IMR-90 (cell line): ENCODE measurements at regions not wholly inside any gene's neighbourhood (a gene's known extent, or its start where the extent isn't known, plus 50 kb on each side); places are given as distances from the start of the nearest gene placed in this dataset.

Experiments used
- CHD1 ChIP-seq: IDR thresholded peaks from 2 replicates; pipeline ENCODE4 v1.6.1; 2012; ENCODE audit warnings: low read depth, low read length, improper control_type of control experiment
- ELK1 ChIP-seq: fragments of 150-350 bp; IDR thresholded peaks from 2 replicates; pipeline ENCODE4 v1.6.1; 2016; ENCODE audit warnings: low read depth, mild to moderate bottlenecking, low read length, moderate library complexity, borderline replicate concordance
- FOS ChIP-seq: fragments of 150-350 bp; IDR thresholded peaks from 2 replicates; pipeline ENCODE4 v1.6.1; 2016; ENCODE audit warnings: low read depth, low read length
- MAFK ChIP-seq: IDR thresholded peaks from 2 replicates; pipeline ENCODE4 v1.6.1; 2012; ENCODE audit warnings: low read depth, low read length, improper control_type of control experiment
- NFE2L2 ChIP-seq: fragments of 150-350 bp; IDR thresholded peaks from 2 replicates; pipeline ENCODE4 v1.6.1; 2016; ENCODE audit warnings: low read depth, mild to moderate bottlenecking, low read length
- POLR2A ChIP-seq: IDR thresholded peaks from 2 replicates; pipeline ENCODE4 v1.6.1; 2012; ENCODE audit warnings: mild to moderate bottlenecking, low read depth, low read length
- RFX5 ChIP-seq: IDR thresholded peaks from 2 replicates; pipeline ENCODE4 v1.8.0; 2012; ENCODE audit warnings: low read depth, mild to moderate bottlenecking, low read length, moderate library complexity
- SMC3 ChIP-seq: fragments of 150-350 bp; IDR thresholded peaks from 2 replicates; pipeline ENCODE4 v1.6.1; 2016; ENCODE audit warnings: low read depth, mild to moderate bottlenecking, antibody characterized with exemption, low read length, moderate library complexity
- TF ChIP-seq, protein P1 (sequence below): conservative IDR thresholded peaks from 2 replicates; pipeline ENCODE4 v1.5.1; 2012; ENCODE audit warnings: mild to moderate bottlenecking, low read depth, low read length, improper control_type of control experiment

DNA sequence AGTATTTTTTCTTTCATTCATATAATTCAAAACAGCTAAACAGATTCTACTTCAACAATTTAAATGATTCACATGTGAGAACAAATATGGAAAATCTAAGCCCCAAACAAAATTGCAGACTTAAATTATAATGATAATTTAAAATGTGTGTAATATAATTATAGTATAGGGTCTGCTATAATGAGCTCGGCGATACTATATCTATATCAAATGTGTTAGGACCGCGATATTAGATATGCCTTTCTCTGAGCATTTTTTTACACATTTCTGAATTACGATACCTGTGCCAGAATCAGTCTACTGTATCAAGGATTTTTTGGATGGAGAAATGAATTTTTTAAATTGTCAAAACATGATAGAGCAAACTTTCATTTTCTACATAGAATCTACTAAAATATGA is 808.8 kb upstream of the POU3F3 start:
- TF ChIP-seq, protein P1, sequence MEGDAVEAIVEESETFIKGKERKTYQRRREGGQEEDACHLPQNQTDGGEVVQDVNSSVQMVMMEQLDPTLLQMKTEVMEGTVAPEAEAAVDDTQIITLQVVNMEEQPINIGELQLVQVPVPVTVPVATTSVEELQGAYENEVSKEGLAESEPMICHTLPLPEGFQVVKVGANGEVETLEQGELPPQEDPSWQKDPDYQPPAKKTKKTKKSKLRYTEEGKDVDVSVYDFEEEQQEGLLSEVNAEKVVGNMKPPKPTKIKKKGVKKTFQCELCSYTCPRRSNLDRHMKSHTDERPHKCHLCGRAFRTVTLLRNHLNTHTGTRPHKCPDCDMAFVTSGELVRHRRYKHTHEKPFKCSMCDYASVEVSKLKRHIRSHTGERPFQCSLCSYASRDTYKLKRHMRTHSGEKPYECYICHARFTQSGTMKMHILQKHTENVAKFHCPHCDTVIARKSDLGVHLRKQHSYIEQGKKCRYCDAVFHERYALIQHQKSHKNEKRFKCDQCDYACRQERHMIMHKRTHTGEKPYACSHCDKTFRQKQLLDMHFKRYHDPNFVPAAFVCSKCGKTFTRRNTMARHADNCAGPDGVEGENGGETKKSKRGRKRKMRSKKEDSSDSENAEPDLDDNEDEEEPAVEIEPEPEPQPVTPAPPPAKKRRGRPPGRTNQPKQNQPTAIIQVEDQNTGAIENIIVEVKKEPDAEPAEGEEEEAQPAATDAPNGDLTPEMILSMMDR: no peak
- TF ChIP-seq POLR2A (no peak), FOS (no peak), ELK1 (no peak), NFE2L2 (no peak), CHD1 (no peak), MAFK (no peak), RFX5 (no peak), SMC3 (no peak)
